ENCODE measurements at regions not wholly inside any gene's neighbourhood (a gene's known extent, or its start where the extent isn't known, plus 50 kb on each side); places are given as distances from the start of the nearest gene placed in this dataset.

DNA sequence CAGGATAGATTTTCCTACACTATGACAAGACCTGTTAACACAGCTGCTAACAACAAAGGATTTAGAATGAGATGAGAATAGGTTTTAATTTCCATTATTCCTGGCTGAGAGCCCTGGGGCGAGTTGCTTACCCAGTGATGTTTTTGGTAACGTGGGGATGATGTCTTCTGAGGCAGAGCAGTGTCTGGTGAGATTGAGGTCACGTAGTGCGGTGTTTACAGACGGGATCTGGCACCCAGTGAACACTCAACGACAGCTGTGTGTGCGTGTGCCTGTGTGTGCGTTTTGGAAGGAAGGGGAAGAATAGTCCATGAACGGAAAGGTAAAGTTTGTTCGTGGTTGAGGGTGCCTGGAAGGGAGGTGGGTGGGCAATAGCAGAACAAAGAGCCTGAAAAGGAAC lies 384.7 kb downstream of the C6orf118 start:
- ATAC-seq (no peak), DNase-seq (no peak)
- WGBS (ENCODE audit: insufficient coverage, low coverage, low lambda C conversion rate, missing lambda C conversion rate) = 50% methylated on average over 9 of the region's 10 CpGs
- Histone ChIP-seq H3K27me3 (no peaks in the 10 kb centered on the region), H3K36me3 (no peaks in the 10 kb centered on the region), H3K4me1 (no peaks in the 10 kb centered on the region), H3K9me3 (no peaks in the 10 kb centered on the region), H3K27ac (no peak overlapping the region), H3K4me3 (no peak overlapping the region)
- intact Hi-C loops (cut with DNase I) = no loop called here
- TF ChIP-seq, protein P1, sequence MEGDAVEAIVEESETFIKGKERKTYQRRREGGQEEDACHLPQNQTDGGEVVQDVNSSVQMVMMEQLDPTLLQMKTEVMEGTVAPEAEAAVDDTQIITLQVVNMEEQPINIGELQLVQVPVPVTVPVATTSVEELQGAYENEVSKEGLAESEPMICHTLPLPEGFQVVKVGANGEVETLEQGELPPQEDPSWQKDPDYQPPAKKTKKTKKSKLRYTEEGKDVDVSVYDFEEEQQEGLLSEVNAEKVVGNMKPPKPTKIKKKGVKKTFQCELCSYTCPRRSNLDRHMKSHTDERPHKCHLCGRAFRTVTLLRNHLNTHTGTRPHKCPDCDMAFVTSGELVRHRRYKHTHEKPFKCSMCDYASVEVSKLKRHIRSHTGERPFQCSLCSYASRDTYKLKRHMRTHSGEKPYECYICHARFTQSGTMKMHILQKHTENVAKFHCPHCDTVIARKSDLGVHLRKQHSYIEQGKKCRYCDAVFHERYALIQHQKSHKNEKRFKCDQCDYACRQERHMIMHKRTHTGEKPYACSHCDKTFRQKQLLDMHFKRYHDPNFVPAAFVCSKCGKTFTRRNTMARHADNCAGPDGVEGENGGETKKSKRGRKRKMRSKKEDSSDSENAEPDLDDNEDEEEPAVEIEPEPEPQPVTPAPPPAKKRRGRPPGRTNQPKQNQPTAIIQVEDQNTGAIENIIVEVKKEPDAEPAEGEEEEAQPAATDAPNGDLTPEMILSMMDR (IDR thresholded peaks at IDR 0.05) = no peak
- no peak for TF ChIP-seq POLR2A (IDR thresholded peaks at IDR 0.05)

GRCh38 chr6:164917211-164917610 lies 392.2 kb downstream of the C6orf118 start:
- no peaks in the 10 kb centered on the region for H3K27me3 ChIP-seq
- ATAC-seq (no peak), DNase-seq (no peak)
- TF ChIP-seq, protein P1 (IDR thresholded peaks at IDR 0.05) = no peak
- TF ChIP-seq POLR2A (IDR thresholded peaks at IDR 0.05) = no peak
- H3K4me3 ChIP-seq = no peak overlapping the region
- intact Hi-C loops (cut with DNase I) = no loop called here
- H3K4me1 ChIP-seq = no peaks in the 10 kb centered on the region
- H3K9me3 ChIP-seq = no peaks in the 10 kb centered on the region
- no peaks in the 10 kb centered on the region for H3K36me3 ChIP-seq
- no peak overlapping the region for H3K27ac ChIP-seq
- WGBS (ENCODE audit: insufficient coverage, low coverage, low lambda C conversion rate, missing lambda C conversion rate) = 67% methylated on average over 1 of the region's 1 CpG

DNA sequence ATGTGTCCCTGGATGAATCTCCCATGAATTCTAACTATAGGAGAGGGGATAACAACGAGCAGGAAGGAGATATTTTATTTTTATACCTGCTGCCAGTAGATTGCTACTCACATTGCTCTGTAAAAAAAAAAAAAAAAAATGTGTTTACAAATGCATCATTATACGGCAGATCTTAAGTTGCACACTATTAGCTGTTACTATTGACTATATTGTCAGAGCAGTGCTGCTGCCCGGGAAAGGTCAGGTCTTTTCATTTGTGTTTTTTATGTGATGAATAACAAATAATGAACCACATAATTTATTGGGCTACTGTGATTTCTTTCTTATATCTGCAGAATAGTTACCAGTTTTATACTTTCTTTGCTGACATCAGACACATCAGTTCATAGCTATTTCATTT lies 393.3 kb downstream of the C6orf118 start:
- Histone ChIP-seq H3K27ac (no peak overlapping the region), H3K4me1 (no peaks in the 10 kb centered on the region), H3K27me3 (no peaks in the 10 kb centered on the region), H3K36me3 (no peaks in the 10 kb centered on the region), H3K9me3 (no peaks in the 10 kb centered on the region), H3K4me3 (no peak overlapping the region)
- DNase-seq (no peak), ATAC-seq (no peak)
- TF ChIP-seq POLR2A (IDR thresholded peaks at IDR 0.05) = no peak
- TF ChIP-seq, protein P1 (IDR thresholded peaks at IDR 0.05) = no peak
- intact Hi-C loops (cut with DNase I) = no loop called here
- 57% methylated on average over 3 of the region's 3 CpGs for WGBS (ENCODE audit: insufficient coverage, low coverage, low lambda C conversion rate, missing lambda C conversion rate)

- no peaks in the 10 kb centered on the region for H3K27me3 ChIP-seq
- H3K36me3 ChIP-seq = no peaks in the 10 kb centered on the region
- no peak for TF ChIP-seq POLR2A (IDR thresholded peaks at IDR 0.05)
- TF ChIP-seq, protein P1 (IDR thresholded peaks at IDR 0.05) = no peak
- no peak for DNase-seq
- ATAC-seq = no peak
- no peak overlapping the region for H3K4me3 ChIP-seq
- H3K9me3 ChIP-seq = no peaks in the 10 kb centered on the region
- H3K27ac ChIP-seq = no peak overlapping the region
- no peaks in the 10 kb centered on the region for H3K4me1 ChIP-seq
- WGBS (ENCODE audit: insufficient coverage, low coverage, low lambda C conversion rate, missing lambda C conversion rate) = 30% methylated on average over 6 of the region's 6 CpGs
- intact Hi-C loops (cut with DNase I) = no loop called here
Measured at GRCh38 chr6:164911873-164912580, 397.4 kb downstream of the C6orf118 start.
